Common myeloid progenitor, CD34-positive (primary cell): ENCODE measurements at regions not wholly inside any gene's neighbourhood (a gene's known extent, or its start where the extent isn't known, plus 50 kb on each side); places are given as distances from the start of the nearest gene placed in this dataset.
A peak's percentile ranks its signal among the peaks of the same experiment; 100 is the strongest.

ENCODE experiments used
- CTCF ChIA-PET: fragments of 350-600 bp; sonication (Branson Sonifier 250); formaldehyde crosslinking; loops from one replicate; lab custom pipeline; 2021; ENCODE audit warnings: antibody characterized with exemption; lab: Charles Lee
- POLR2A ChIA-PET: fragments of 350-600 bp; sonication (Branson Sonifier 250); formaldehyde crosslinking; loops from one replicate; lab custom pipeline; 2021; ENCODE audit warnings: antibody characterized with exemption; lab: Charles Lee
- DNase-seq, 3 donors: peaks; one replicate each; pipeline versions ENCODE4 v3.0.0 to v3.0.0-alpha.2; 2013
- H3K27ac ChIP-seq, 2 experiments: 1 replicate in 1 of 2; 2 replicates in 1 of 2; pipeline ENCODE4 v1.7.0; 2013; ENCODE audit warnings: inconsistent platforms in 2 of 2, low read length in 2 of 2, mild to moderate bottlenecking in 2 of 2, low read depth in 1 of 2, moderate library complexity in 1 of 2; ENCODE audit not compliant: severe bottlenecking in 2 of 2, insufficient read depth in 1 of 2, poor library complexity in 1 of 2
- H3K27me3 ChIP-seq, 5 experiments: replicated peaks in 2 of 5; 1 replicate in 3 of 5; 2 replicates in 2 of 5; pipeline versions ENCODE4 v1.6.1 to v1.7.0; 2013; ENCODE audit warnings: low read length in 4 of 5, mild to moderate bottlenecking in 2 of 5, moderate library complexity in 2 of 5, inconsistent platforms in 1 of 5; ENCODE audit not compliant: insufficient read depth in 5 of 5, control insufficient read depth in 4 of 5
- H3K36me3 ChIP-seq, 4 experiments: 1 replicate in 2 of 4; 2 replicates in 2 of 4; pipeline versions ENCODE4 v1.6.1 to v1.7.0; 2013; ENCODE audit warnings: low read length in 3 of 4, control low read depth in 1 of 4, mild to moderate bottlenecking in 1 of 4; ENCODE audit not compliant: control insufficient read depth in 4 of 4, insufficient read depth in 4 of 4
- H3K4me1 ChIP-seq, 4 experiments: 1 replicate in 3 of 4; 2 replicates in 1 of 4; pipeline versions ENCODE4 v1.6.1 to v1.7.1; 2013; ENCODE audit warnings: low read length in 3 of 4, mild to moderate bottlenecking in 3 of 4, control low read depth in 1 of 4, inconsistent platforms in 1 of 4, moderate library complexity in 1 of 4; ENCODE audit not compliant: control insufficient read depth in 4 of 4, insufficient read depth in 4 of 4; ENCODE audit errors: control extremely low read depth in 1 of 4
- H3K4me3 ChIP-seq, 7 experiments: 1 replicate in 4 of 7; 2 replicates in 3 of 7; pipeline versions ENCODE4 v1.5.1 to v1.7.0; 2013; ENCODE audit warnings: mild to moderate bottlenecking in 7 of 7, low read length in 6 of 7, moderate library complexity in 6 of 7, inconsistent platforms in 2 of 7, low read depth in 2 of 7, control low read depth in 1 of 7; ENCODE audit not compliant: insufficient read depth in 4 of 7, control insufficient read depth in 1 of 7; ENCODE audit errors: extremely low read depth in 1 of 7
- H3K9me3 ChIP-seq, 5 experiments: 1 replicate in 4 of 5; 2 replicates in 1 of 5; pipeline versions ENCODE4 v1.6.1 to v1.7.1; 2013; ENCODE audit warnings: low read length in 4 of 5, mild to moderate bottlenecking in 2 of 5, inconsistent platforms in 1 of 5, low read depth in 1 of 5, moderate library complexity in 1 of 5; ENCODE audit not compliant: control insufficient read depth in 4 of 5, insufficient read depth in 2 of 5; ENCODE audit errors: control extremely low read depth in 1 of 5
- WGBS: methylation state at CpG from one replicate; pipeline ENCODE4 v1.1.5; 2013; ENCODE audit not compliant: insufficient coverage; 5-methylcytosine and 5-hydroxymethylcytosine counted together

GRCh38 chr15:70533931-70534742 lies 229.2 kb downstream of the UACA start:
- ChIA-PET CTCF (interaction anchor here (0.6 to 3.4 kb wide), 11 partner anchors 13 to 69 kb away, joined by 3 to 9 read pairs (median 4); no protein-coding TSS in a partner anchor), POLR2A (no interaction called here)
- H3K27ac ChIP-seq: no peak overlapping the region
- no peak for DNase-seq
- 10% methylated on average over 3 of the region's 4 CpGs for WGBS
- H3K4me1 ChIP-seq: peaks cover 24 to 81% (median 66%) of the 10 kb centered on the region in 4 experiments
- H3K9me3 ChIP-seq: no peaks in the 10 kb centered on the region
- no peaks in the 10 kb centered on the region for H3K36me3 ChIP-seq
- H3K27me3 ChIP-seq: no peaks in the 10 kb centered on the region
- peak overlapping the region in 5 of 7 experiments; percentile 27 to 72 (median 40) for H3K4me3 ChIP-seq

DNA sequence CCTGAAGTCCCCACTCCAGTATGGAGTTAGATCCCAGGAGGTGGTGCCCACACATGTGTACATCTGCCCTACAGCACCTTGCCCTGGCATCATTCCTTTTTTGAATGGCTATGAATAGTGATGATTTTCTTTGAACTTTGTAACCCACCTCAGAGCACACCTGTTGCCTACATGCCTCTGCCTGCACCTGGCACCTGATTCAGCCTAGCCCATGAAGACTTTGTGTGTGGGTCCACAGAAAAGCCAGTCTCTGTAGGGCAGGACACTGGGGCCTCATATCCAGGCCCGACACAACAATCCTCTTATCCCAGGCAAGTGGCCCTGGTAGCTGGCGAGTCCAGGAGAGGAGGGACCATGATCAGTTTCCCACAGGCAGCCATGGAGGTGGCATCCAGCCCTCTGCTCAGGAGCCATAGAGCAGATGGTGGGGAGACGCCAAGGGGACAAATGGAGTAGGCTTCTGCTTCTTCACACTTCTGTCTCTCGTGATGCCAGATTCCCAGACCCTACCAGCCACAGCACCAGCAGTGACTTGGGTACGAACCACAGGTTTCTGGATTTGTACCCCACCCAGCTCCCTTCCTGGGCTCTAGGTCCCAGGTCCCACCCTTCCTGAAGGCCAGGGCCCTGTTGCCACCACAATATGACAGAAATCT lies 230.7 kb downstream of the UACA start:
- Histone ChIP-seq H3K36me3 (no peaks in the 10 kb centered on the region), H3K9me3 (no peaks in the 10 kb centered on the region), H3K27me3 (no peaks in the 10 kb centered on the region), H3K27ac (no peak overlapping the region), H3K4me1 (peaks cover 31 to 84% (median 78%) of the 10 kb centered on the region in 4 experiments), H3K4me3 (no peak overlapping the region)
- CTCF ChIA-PET: interaction anchor here (1.0 to 1.6 kb wide), 4 partner anchors 16 to 352 kb away, joined by 3 read pairs; no protein-coding TSS in a partner anchor
- POLR2A ChIA-PET: interaction anchor here (0.9 kb wide), 1 partner anchor 9 kb away, joined by 3 read pairs; no protein-coding TSS in a partner anchor
- no peak for DNase-seq
- 85% methylated on average over 5 of the region's 5 CpGs for WGBS

DNA sequence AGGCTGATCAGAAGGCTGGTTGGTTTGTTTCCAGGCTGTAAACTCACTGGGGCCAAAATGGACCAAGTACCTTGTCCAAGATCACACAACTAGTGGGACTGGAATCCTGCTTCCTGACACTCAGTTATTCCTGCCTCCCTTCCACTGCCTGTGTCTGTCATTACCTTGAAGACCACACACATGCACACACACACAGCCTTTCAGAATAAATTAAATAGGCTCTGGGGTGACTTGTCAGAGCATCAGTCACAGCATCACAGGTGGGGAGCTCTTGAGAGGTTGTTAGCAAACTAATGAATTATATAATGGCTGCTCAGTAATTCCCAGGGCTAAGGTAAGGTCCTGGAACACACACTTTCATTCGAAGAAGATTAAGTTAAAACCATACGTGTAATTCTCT lies 231.8 kb downstream of the UACA start:
- Histone ChIP-seq H3K4me1 (peaks cover 38 to 84% (median 80%) of the 10 kb centered on the region in 4 experiments), H3K27me3 (no peaks in the 10 kb centered on the region), H3K27ac (no peak overlapping the region), H3K9me3 (no peaks in the 10 kb centered on the region), H3K4me3 (no peak overlapping the region), H3K36me3 (no peaks in the 10 kb centered on the region)
- DNase-seq: no peak
- CTCF ChIA-PET: interaction anchor here (1.0 to 1.1 kb wide), 3 partner anchors 15 to 351 kb away, joined by 3 read pairs; no protein-coding TSS in a partner anchor
- POLR2A ChIA-PET: no interaction called here
- WGBS: 100% methylated on average over 2 of the region's 2 CpGs

GRCh38 chr15:70530906-70531305 lies 232.5 kb downstream of the UACA start:
- H3K27ac ChIP-seq: no peak overlapping the region
- WGBS: 97% methylated on average over 6 of the region's 8 CpGs
- H3K27me3 ChIP-seq: no peaks in the 10 kb centered on the region
- no peak for DNase-seq
- H3K9me3 ChIP-seq: no peaks in the 10 kb centered on the region
- ChIA-PET POLR2A (no interaction called here), CTCF (interaction anchor here (1.1 to 1.4 kb wide), 3 partner anchors 17 to 26 kb away, joined by 3 to 6 read pairs (median 5); no protein-coding TSS in a partner anchor)
- no peak overlapping the region for H3K4me3 ChIP-seq
- no peaks in the 10 kb centered on the region for H3K36me3 ChIP-seq
- H3K4me1 ChIP-seq: peaks cover 38 to 84% (median 79%) of the 10 kb centered on the region in 4 experiments

GRCh38 chr15:70530503-70530902 lies 232.9 kb downstream of the UACA start:
- Histone ChIP-seq H3K4me1 (peaks cover 35 to 81% (median 75%) of the 10 kb centered on the region in 4 experiments), H3K36me3 (no peaks in the 10 kb centered on the region), H3K27ac (no peak overlapping the region), H3K4me3 (no peak overlapping the region), H3K27me3 (no peaks in the 10 kb centered on the region), H3K9me3 (no peaks in the 10 kb centered on the region)
- CTCF ChIA-PET: interaction anchor here (1.1 to 1.4 kb wide), 3 partner anchors 16 to 26 kb away, joined by 3 to 6 read pairs (median 5); no protein-coding TSS in a partner anchor
- DNase-seq: peak in 2 of 3 donors; percentile 18 to 29
- POLR2A ChIA-PET: no interaction called here
- WGBS: 100% methylated on average over 2 of the region's 4 CpGs

- DNase-seq: no peak
- H3K4me3 ChIP-seq: no peak overlapping the region
- no peak overlapping the region for H3K27ac ChIP-seq
- 84% methylated on average over 4 of the region's 5 CpGs for WGBS
- no peaks in the 10 kb centered on the region for H3K27me3 ChIP-seq
- H3K4me1 ChIP-seq: peaks cover 31 to 77% (median 71%) of the 10 kb centered on the region in 4 experiments
- no peaks in the 10 kb centered on the region for H3K9me3 ChIP-seq
- CTCF ChIA-PET: interaction anchor here (1.1 to 1.4 kb wide), 3 partner anchors 16 to 25 kb away, joined by 3 to 6 read pairs (median 5); no protein-coding TSS in a partner anchor
- no peaks in the 10 kb centered on the region for H3K36me3 ChIP-seq
- POLR2A ChIA-PET: no interaction called here
Observed at GRCh38 chr15:70530017-70530499, 233.3 kb downstream of the UACA start.
